ENCODE measurements at regions not wholly inside any gene's neighbourhood (a gene's known extent, or its start where the extent isn't known, plus 50 kb on each side); places are given as distances from the start of the nearest gene placed in this dataset.
A peak's percentile ranks its signal among the peaks of the same experiment; 100 is the strongest.
"Not testable (repeated sequence)": the region's sequence is repeated elsewhere in the genome, so short reads cannot be mapped to it uniquely, and the experiment has no call there.

DNA sequence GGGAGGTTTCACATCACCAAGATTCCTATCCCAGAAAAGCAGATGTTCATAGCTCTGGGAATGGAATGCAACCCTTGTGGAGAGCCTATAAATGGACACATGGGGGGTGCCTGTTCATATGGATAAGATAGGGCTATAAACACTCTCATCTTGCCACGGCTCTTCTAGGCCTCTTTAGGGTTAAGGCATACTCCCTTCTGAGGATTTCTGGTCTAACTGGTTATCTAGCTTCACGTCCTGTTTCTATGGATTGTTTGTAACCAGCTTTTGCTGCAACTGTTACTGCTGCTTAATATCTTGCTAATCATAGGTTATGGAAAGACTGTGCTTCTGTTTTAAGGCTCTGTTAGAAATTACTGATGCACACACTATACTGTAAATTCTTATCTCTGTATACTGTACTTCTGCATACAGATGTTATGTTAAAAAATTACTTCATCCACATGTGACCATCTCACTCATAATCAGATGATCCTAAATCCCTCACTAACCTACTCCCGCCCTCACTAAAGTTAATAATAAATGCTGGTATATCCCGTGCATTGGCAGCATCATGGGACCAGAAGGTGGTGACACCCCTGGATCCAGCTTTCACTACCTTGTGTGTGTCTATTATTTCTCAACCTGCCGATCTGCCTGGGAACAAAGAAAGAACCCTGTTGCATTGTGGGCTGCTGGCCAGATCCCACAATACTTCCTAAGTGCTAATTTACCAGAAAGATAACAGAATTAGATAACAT is 68.7 kb downstream of the PRKAB2 start:
- not testable (repeated sequence) for DNase-seq

DNA sequence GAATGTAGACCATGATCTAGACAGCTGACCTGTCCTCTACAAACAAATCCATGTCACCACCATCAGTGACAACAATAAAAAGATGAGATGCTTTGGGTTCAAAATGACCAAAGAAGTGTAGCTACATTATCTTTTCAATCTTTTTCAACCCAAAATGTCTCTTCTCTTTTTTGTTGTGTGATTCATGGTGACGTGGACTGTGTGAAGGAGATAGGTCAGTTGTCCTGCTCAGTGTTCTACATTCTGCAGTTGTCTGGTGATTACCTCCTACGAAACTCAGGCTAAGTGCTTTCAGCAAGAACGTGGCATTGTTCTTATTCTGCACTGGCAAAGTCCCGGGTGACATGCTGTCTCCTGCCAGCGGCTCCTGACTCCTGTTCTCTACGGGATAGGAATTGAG is 73.1 kb downstream of the PRKAB2 start:
- no peak for DNase-seq

DNA sequence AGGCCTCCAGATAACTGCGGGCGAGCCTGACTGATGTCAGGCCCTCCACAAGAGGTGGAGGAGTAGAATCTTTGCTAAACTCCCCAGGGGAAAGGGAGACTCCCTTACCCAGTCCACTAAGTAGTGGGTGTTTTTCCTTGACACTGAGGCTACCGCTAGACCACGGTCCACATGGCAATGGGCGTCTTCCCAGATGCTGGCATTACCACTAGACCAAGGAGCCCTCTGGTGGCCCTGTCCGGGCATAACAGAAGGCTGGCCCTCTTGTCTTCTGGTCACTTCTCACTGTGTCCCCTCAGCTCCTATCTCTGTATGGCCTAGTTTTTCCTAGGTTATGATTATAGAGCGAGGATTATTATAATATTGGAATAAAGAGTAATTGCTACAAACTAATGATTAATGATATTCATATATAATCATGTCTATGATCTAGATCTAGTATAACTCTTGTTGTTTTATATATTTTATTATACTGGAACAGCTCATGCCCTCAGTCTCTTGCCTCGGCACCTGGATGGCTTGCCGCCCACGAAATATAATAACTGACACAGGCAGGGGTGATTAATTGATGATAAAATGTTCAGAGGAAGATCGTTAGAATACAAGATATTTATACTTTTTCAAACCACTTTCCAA is 73.8 kb downstream of the PRKAB2 start:
- not testable (repeated sequence) for DNase-seq

GRCh38 chr1:147095691-147096090 is 76.6 kb downstream of the PRKAB2 start:
- DNase-seq = no peak

GRCh38 chr1:147091801-147092200 is 80.5 kb downstream of the PRKAB2 start:
- DNase-seq = no peak

- DNase-seq = no peak
Measured at GRCh38 chr1:147089457-147089856, 82.8 kb downstream of the PRKAB2 start.

DNA sequence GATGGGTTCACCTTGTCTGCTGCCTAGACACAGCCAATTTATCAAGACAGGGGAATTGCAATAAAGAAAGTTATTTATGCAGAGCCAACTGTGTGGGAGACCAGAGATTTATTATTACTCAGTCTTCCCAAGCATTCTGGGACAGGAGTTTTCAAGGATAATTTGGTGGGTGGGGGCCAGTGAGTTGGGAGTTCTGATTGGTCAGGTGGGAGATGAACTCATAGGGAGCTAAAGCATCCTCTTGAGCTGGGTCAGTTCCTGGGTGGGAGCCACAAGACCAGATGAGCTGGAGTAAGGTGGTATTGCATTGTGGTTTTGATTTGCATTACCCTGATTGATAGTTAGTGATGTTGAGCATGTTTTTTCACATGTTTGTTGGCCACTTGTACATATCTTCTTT is 86.1 kb downstream of the PRKAB2 start:
- DNase-seq = no peak

- DNase-seq = peak; percentile 39
Measured at GRCh38 chr1:147084273-147085096, 87.8 kb downstream of the PRKAB2 start.

GRCh38 chr1:147083919-147084272 is 88.4 kb downstream of the PRKAB2 start:
- DNase-seq = no peak

GRCh38 chr1:147080671-147081394 is 91.4 kb downstream of the PRKAB2 start:
- DNase-seq = no peak

- no peak for DNase-seq
Measured at GRCh38 chr1:147080006-147080661, 92.1 kb downstream of the PRKAB2 start.

DNA sequence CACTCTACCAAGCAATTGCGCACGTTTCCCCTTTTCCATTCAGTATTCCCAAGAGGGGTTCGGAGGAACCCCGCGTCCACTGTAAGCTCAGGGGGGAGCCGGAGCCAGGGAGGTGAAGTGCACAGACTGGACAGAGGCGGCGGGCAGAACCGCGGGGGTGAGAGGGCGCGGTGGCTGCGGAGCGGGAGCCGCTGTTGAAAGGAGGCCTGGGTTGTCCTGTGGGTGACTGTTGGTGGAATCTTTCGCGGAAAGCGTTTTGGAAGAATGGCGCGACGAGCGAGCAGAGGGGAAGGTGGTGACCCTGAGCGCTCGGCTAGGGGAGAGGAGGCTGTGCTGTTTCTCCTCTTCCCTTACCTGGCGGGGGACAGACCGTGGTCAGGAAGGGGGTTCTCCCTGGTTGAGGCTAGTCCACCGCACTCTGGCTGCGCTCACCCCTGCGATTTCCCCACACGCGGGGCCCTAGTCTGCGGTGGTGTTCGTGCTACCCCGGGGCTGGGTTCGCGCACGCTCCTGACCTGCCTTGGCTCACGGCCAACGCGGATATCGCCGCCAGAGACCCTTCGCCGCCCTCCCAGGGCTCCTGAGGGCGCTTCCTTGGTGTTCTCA is 92.8 kb downstream of the PRKAB2 start:
- no peak for DNase-seq

DNA sequence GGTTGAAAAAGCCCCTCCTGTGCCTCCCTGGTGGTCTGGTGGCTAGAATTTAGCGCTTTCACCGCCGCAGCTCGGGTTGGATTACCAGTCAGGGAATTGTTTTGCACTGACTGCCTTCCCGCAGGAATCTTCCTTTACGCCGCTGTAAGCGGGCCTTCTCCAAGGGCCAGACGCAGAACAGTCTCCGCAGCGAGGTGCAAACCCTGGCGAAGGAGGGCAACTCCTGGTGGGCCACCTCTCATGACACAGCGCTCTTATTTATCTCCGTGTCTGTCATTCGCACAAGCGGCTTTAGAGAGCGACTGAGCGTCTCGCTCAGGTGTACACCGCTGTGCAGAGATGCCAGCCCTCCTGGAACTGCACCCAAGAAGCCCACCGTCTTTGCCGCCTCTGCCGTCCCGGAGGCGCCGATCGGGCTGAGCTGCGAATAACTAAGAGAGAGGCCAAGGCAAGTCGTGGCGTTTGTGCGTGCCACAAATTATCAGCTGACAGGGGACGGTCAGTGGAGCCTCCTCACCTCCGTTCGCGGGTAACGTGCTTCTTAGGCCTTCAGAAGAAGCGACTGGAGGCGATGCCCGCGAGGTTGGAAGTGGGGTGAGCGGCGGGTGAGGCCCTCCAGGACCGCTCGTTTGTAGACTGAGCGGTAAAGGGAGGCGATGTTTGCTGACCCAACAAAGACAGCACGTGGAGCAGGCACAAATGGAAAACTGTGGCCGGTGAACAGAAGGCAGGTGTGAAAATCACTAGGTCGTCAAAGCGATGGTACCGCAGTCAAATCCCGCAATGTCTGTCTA is 93.5 kb downstream of the PRKAB2 start:
- DNase-seq = no peak

GRCh38 chr1:147077936-147078605 is 94.2 kb downstream of the PRKAB2 start:
- DNase-seq = no peak

DNA sequence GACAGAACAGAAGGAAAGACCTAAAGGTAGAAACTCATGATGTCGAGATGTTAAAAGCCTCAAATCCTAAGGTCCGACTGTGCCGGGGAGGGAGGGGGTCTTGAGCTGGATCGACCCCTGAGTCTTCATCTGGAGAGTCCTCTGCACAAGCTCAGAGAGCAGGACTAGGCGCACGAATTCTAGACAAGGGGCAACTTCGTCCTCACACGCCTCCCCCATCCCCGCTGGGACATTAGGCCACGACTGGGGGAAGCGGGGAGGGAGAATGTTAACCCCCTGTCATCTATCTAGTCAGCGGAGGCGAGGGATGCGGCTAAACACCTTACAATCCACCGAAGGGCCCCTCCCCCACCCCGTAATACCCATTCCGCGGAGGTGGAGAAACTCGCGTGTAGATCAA is 94.7 kb downstream of the PRKAB2 start:
- no peak for DNase-seq

DNA sequence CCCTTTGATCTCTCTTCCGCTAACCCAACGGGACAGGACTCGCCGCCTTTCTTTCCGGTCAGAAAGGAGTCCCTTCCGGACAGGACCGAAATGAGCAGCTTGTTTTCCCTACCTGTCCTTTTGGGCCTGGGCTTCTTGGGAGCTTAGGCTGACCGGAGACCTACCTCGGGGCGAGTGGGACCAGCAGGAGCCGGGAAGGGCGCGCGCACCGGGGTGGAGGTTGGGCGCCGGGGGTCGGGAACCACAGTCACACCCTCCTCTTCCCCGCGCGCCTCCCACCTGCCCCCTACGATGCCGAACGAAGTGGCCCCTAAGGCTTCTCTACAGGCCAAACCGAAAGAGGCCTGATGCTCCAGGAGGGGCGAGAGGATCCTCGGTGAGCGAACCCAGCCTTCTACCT is 95.2 kb downstream of the PRKAB2 start:
- DNase-seq = no peak

- DNase-seq = no peak
Measured at GRCh38 chr1:147076442-147076841, 95.8 kb downstream of the PRKAB2 start.

DNA sequence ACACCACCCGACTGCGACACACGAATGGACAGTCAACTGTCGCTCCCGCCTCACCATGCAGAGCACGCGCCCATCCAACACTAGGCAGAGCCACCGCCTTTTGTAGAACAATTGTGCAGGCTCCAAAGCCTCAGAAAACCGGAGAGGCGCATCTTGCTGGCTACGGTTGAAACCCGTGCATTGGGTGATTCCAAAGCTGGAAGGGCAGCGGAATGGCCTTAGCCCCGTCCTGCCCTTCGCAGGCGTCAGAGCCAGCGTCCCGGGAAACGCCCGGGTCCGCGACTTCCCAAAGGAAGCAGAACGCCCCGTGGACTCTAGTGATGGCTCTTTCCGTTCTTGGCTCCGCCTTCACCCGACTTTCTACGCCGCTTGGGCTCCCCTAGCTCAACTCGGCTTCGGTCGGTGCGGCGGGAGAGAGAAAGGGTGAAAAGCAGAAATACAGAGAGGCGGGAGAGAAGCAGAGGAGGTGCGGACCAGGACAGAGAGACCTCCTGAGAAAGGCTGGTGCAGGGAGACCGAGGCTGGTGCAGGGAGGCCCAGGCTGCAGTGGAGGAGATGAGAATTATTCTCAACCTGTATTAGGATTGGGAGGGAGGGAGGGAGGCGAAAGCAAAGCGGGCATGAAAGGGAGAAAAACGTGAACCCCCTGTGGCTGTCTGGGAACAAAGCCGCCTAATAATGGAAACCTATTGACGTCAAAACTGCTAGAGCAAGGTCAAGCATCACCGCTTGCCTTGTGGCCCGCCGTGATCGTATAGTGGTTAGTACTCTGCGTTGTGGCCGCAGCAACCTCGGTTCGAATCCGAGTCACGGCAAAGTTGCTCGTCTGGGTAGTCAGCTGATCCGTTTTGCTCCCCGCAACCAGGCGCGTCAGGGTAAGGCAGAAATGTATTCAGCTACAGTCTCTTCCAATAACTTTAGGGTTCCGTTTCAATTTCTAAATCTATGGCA is 99.5 kb downstream of the PRKAB2 start:
- no peak for DNase-seq

- no peak for DNase-seq
Measured at GRCh38 chr1:147071142-147071541, 101.1 kb downstream of the PRKAB2 start.

DNA sequence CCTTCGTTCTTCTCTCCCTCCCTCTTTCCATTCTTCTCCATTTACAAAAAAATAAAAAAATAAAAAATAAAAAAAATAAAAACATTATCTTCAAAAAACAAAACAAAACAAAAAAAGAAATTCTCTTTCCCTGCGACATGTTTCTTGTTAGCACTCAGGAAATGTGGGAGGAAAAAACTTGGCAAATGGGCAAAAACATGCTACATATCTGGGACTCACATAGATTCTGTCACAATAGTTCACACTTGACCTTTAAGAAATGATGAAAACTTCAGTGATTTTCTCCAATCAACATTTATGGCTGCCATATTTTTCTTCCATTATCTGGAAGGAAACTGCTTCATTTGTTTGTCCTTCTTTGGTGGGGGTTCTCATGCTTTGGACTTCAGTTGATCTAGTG is 109.3 kb downstream of the PRKAB2 start:
- no peak for DNase-seq
